A549 (cell line): ENCODE measurements at regions not wholly inside any gene's neighbourhood (a gene's known extent, or its start where the extent isn't known, plus 50 kb on each side); places are given as distances from the start of the nearest gene placed in this dataset.

Experiments used
- ATAC-seq, 2 experiments: fragments of 200-7000 bp in 1 of 2; fragments of >200 bp in 1 of 2; cut with Nextera tagmentation in 1 of 2; cut with Tn5 transposase in 1 of 2; 3 replicates each; pipeline versions ENCODE4 v1.8.0 to v1.9.1; 2018 to 2020; ENCODE audit warnings: mild to moderate bottlenecking in 1 of 2, moderate library complexity in 1 of 2
- CTCF ChIA-PET: fragments of 300-600 bp; sonication (Branson Sonifier 250); formaldehyde crosslinking; extraction: SDS; loops from one replicate; lab custom pipeline; 2021; ENCODE audit warnings: antibody characterized with exemption, inconsistent platforms; lab: Yijun Ruan, JAX
- POLR2A ChIA-PET: fragments of 350-600 bp; formaldehyde crosslinking; extraction: SDS; loops from one replicate; lab custom pipeline; 2021; ENCODE audit warnings: antibody characterized with exemption, inconsistent platforms; lab: Yijun Ruan, JAX
- DNase-seq, 2 experiments: peaks; one replicate each; pipeline versions ENCODE4 v3.0.0 to v3.0.0-alpha.2; 2011 to 2016; ENCODE audit warnings: low read depth in 1 of 2, low spot score in 1 of 2
- FAIRE-seq: peaks from 2 replicates; lab custom pipeline; 2011; peaks lifted over from hg19 to GRCh38; lab: Jason Lieb, UNC
- H3K27ac ChIP-seq, 2 experiments: fragments of >200 bp; sonication (Bioruptor Twin); formaldehyde crosslinking; 3 replicates each; pipeline ENCODE4 v1.5.1; 2016 to 2017
- H3K4me1 ChIP-seq: fragments of >200 bp; sonication (Bioruptor Twin); formaldehyde crosslinking; 3 replicates; pipeline ENCODE4 v1.6.1; 2016
- H3K4me2 ChIP-seq: fragments of >200 bp; sonication (Bioruptor Twin); formaldehyde crosslinking; 3 replicates; pipeline ENCODE4 v1.6.1; 2016
- H3K4me3 ChIP-seq: fragments of >200 bp; sonication (Bioruptor Twin); formaldehyde crosslinking; 3 replicates; pipeline ENCODE4 v1.5.1; 2016
- H3K9me3 ChIP-seq: fragments of >200 bp; sonication (Bioruptor Twin); formaldehyde crosslinking; 3 replicates; pipeline ENCODE4 v1.6.1; 2016
- BHLHE40 ChIP-seq: IDR thresholded peaks from 2 replicates; pipeline ENCODE4 v1.6.1; 2012; ENCODE audit warnings: low read depth, low read length, inconsistent platforms
- CBX2 ChIP-seq: fragments of 200-600 bp; sonication (generic); IDR thresholded peaks from 2 replicates; pipeline ENCODE4 v1.6.1; 2016; ENCODE audit warnings: low read depth, mild to moderate bottlenecking, borderline replicate concordance
- CBX8 ChIP-seq: fragments of 200-600 bp; sonication (generic); IDR thresholded peaks from 2 replicates; pipeline ENCODE4 v1.6.1; 2016
- CHD2 ChIP-seq: fragments of 150-350 bp; IDR thresholded peaks from 2 replicates; pipeline ENCODE4 v1.6.1; 2014; ENCODE audit warnings: low read length; ENCODE audit not compliant: partially characterized antibody
- CHD4 ChIP-seq: fragments of 200-600 bp; sonication (generic); IDR thresholded peaks from 2 replicates; pipeline ENCODE4 v1.6.1; 2016; ENCODE audit warnings: antibody characterized with exemption, mild to moderate bottlenecking, borderline replicate concordance
- CTCF ChIP-seq: fragments of >200 bp; sonication (Bioruptor Twin); formaldehyde crosslinking; IDR thresholded peaks from 3 replicates; pipeline ENCODE4 v1.5.1; 2016
- EP300 ChIP-seq, 2 experiments: fragments of >200 bp; sonication (Bioruptor Twin); formaldehyde crosslinking; IDR thresholded peaks; 2 replicates in 1 of 2; 3 replicates in 1 of 2; pipeline ENCODE4 v1.6.1; 2016 to 2017
- FOSB ChIP-seq: fragments of 250-450 bp; sonication (Bioruptor Pico); IDR thresholded peaks from 2 replicates; pipeline ENCODE4 v1.5.0; 2020; ENCODE audit warnings: mild to moderate bottlenecking, moderate library complexity
- FOSL2 ChIP-seq, 2 experiments: fragments of 450-650 bp in 1 of 2; fragments of >200 bp in 1 of 2; sonication (Bioruptor Twin) in 1 of 2; formaldehyde crosslinking; IDR thresholded peaks; 2 replicates each; pipeline versions ENCODE4 v1.5.0 to v1.6.1; 2016 to 2020; ENCODE audit warnings: mild to moderate bottlenecking in 1 of 2, moderate library complexity in 1 of 2
- HDAC2 ChIP-seq: fragments of 200-600 bp; sonication (generic); IDR thresholded peaks from 2 replicates; pipeline ENCODE4 v1.6.1; 2016
- HEYL ChIP-seq: fragments of 250-450 bp; sonication (Bioruptor Pico); IDR thresholded peaks from 2 replicates; pipeline ENCODE4 v1.8.0; 2021; ENCODE audit warnings: mild to moderate bottlenecking, moderate library complexity
- HOXA7 ChIP-seq: fragments of 250-450 bp; sonication (Bioruptor Pico); IDR thresholded peaks from 2 replicates; pipeline ENCODE4 v1.5.0; 2020; ENCODE audit warnings: mild to moderate bottlenecking, moderate library complexity
- JUN ChIP-seq, 2 experiments: fragments of >200 bp; sonication (Bioruptor Twin); formaldehyde crosslinking; IDR thresholded peaks; 2 replicates in 1 of 2; 3 replicates in 1 of 2; pipeline ENCODE4 v1.6.1; 2016 to 2017
- KDM5A ChIP-seq: fragments of 200-600 bp; sonication (generic); IDR thresholded peaks from 2 replicates; pipeline ENCODE4 v1.6.1; 2016; ENCODE audit warnings: antibody characterized with exemption, mild to moderate bottlenecking
- MAFK ChIP-seq: fragments of 450-650 bp; IDR thresholded peaks from 2 replicates; pipeline ENCODE4 v1.6.1; 2014; ENCODE audit not compliant: partially characterized antibody
- MAZ ChIP-seq: fragments of 150-350 bp; IDR thresholded peaks from 2 replicates; pipeline ENCODE4 v1.6.1; 2014; ENCODE audit warnings: antibody characterized with exemption, low read depth, low read length, borderline replicate concordance
- MYC ChIP-seq: IDR thresholded peaks from 2 replicates; pipeline ENCODE4 v1.6.1; 2012; ENCODE audit warnings: mild to moderate bottlenecking, inconsistent platforms, low read length, improper control_type of control experiment, borderline replicate concordance
- NR3C1 ChIP-seq: fragments of >200 bp; sonication (Bioruptor Twin); formaldehyde crosslinking; IDR thresholded peaks from 3 replicates; pipeline ENCODE4 v1.6.1; 2017
- POLR2A ChIP-seq: IDR thresholded peaks from 2 replicates; pipeline ENCODE4 v1.6.1; 2012; ENCODE audit warnings: mild to moderate bottlenecking, low read length
- RCOR1 ChIP-seq: fragments of 150-350 bp; IDR thresholded peaks from 2 replicates; pipeline ENCODE4 v1.6.1; 2014; ENCODE audit warnings: antibody characterized with exemption, low read length, low read depth
- RFX5 ChIP-seq: fragments of 450-650 bp; IDR thresholded peaks from 2 replicates; pipeline ENCODE4 v1.7.1; 2014; ENCODE audit warnings: antibody characterized with exemption, mild to moderate bottlenecking, moderate library complexity
- RNF2 ChIP-seq: fragments of 200-600 bp; sonication (generic); IDR thresholded peaks from 2 replicates; pipeline ENCODE4 v1.6.1; 2016; ENCODE audit warnings: low read depth, mild to moderate bottlenecking, antibody characterized with exemption, moderate library complexity, borderline replicate concordance
- SREBF2 ChIP-seq: fragments of 450-650 bp; IDR thresholded peaks from 2 replicates; pipeline ENCODE4 v1.6.1; 2014; ENCODE audit warnings: mild to moderate bottlenecking, moderate library complexity
- ZSCAN20 ChIP-seq: fragments of 250-450 bp; sonication (Bioruptor Pico); IDR thresholded peaks from 2 replicates; pipeline ENCODE4 v1.8.0; 2022; ENCODE audit warnings: mild to moderate bottlenecking, moderate library complexity
- WGBS: methylation state at CpG from one replicate; pipeline ENCODE4 v1.1.6; 2017; ENCODE audit errors: missing lambda C conversion rate; 5-methylcytosine and 5-hydroxymethylcytosine counted together
- TF ChIP-seq, protein P1 (sequence below): IDR thresholded peaks from 2 replicates; pipeline ENCODE4 v1.6.1; 2012
- TF ChIP-seq, protein P2 (sequence below): IDR thresholded peaks from 2 replicates; pipeline ENCODE4 v1.6.1; 2012; ENCODE audit warnings: low read depth, borderline replicate concordance

DNA sequence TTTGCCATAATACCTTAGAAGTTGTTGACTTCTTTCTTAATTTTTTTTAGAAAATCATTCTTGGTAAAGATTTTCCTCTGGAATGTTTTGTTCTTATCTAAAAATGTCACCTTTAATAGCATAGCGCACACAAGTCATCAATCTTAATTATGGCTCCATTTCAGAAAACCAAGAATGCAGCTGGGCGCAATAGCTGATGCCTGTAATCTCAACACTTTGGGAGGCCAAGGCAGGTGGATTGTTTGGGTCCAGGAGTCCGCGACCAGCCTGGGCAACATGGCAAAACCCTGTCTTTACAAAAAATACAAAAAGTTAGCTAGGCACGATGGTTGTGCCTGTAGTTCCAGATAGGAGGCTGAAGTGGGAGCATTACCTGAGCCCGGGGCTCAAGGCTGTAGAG, 125.6 kb upstream of the EOMES start:
- no peak for FAIRE-seq
- WGBS, result 18% methylated on average over 6 of the region's 6 CpGs
- H3K27ac ChIP-seq, result no peak overlapping the region

GRCh38 chr3:27848826-27849225, 126.7 kb upstream of the EOMES start:
- 11% methylated on average over 1 of the region's 1 CpG for WGBS
- Histone ChIP-seq H3K9me3 (no peaks in the 10 kb centered on the region), H3K27ac (no peak overlapping the region), H3K4me2 (no peak overlapping the region), H3K4me1 (no peaks in the 10 kb centered on the region), H3K4me3 (no peak overlapping the region)
- TF ChIP-seq FOSB (no peak), SREBF2 (no peak), JUN (IDR thresholded peaks at IDR 0.05) (no peak), NR3C1 (no peak), HOXA7 (CRISPR knock-in tag) (no peak), CBX2 (no peak), MAFK (no peak), CBX8 (no peak), KDM5A (no peak), CHD4 (no peak), MAZ (no peak), RFX5 (no peak), HEYL (CRISPR knock-in tag) (no peak), POLR2A (no peak), BHLHE40 (no peak), EP300 (IDR thresholded peaks at IDR 0.05) (no peak), RCOR1 (no peak), FOSL2 (IDR thresholded peaks at IDR 0.05) (no peak), FOSL2 (CRISPR knock-in tag; IDR thresholded peaks at IDR 0.05) (no peak)
- TF ChIP-seq, protein P1, sequence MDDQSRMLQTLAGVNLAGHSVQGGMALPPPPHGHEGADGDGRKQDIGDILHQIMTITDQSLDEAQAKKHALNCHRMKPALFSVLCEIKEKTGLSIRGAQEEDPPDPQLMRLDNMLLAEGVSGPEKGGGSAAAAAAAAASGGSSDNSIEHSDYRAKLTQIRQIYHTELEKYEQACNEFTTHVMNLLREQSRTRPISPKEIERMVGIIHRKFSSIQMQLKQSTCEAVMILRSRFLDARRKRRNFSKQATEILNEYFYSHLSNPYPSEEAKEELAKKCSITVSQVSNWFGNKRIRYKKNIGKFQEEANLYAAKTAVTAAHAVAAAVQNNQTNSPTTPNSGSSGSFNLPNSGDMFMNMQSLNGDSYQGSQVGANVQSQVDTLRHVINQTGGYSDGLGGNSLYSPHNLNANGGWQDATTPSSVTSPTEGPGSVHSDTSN, result no peak
- DNase-seq (no peak), ATAC-seq (no peak), FAIRE-seq (no peak)
- POLR2A ChIA-PET, result no interaction called here
- CTCF ChIA-PET, result interaction anchor here (0.9 kb wide), 1 partner anchor 551 kb away, joined by 3 read pairs; no protein-coding TSS in a partner anchor

More for the DNA sequence above, 125.6 kb upstream of the EOMES start:
- no peaks in the 10 kb centered on the region for H3K9me3 ChIP-seq
- POLR2A ChIA-PET, result no interaction called here
- no peak for ATAC-seq
- CTCF ChIA-PET, result no interaction called here
- no peak overlapping the region for H3K4me3 ChIP-seq
- H3K4me2 ChIP-seq, result no peak overlapping the region
- DNase-seq, result no peak
- no peak for TF ChIP-seq CHD2
- no peak for TF ChIP-seq HDAC2
- no peak for TF ChIP-seq MYC
- no peak for TF ChIP-seq ZSCAN20 (CRISPR knock-in tag)
- TF ChIP-seq, protein P2, sequence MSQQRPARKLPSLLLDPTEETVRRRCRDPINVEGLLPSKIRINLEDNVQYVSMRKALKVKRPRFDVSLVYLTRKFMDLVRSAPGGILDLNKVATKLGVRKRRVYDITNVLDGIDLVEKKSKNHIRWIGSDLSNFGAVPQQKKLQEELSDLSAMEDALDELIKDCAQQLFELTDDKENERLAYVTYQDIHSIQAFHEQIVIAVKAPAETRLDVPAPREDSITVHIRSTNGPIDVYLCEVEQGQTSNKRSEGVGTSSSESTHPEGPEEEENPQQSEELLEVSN, result no peak
- TF ChIP-seq CTCF, result no peak
- TF ChIP-seq BHLHE40, result no peak
- TF ChIP-seq RNF2, result no peak
- H3K4me1 ChIP-seq, result no peaks in the 10 kb centered on the region
